ENCODE measurements at regions not wholly inside any gene's neighbourhood (a gene's known extent, or its start where the extent isn't known, plus 50 kb on each side); places are given as distances from the start of the nearest gene placed in this dataset.

- H3K9me3 Mint-ChIP-seq = no peaks in the 10 kb centered on the region
- DNase-seq (ENCODE audit: low spot score in 2 of 2) (no peak), ATAC-seq (no peak)
These were observed 94.6 kb upstream of the UBE2E2 start for GRCh38 chr3:23108451-23109057.

DNA sequence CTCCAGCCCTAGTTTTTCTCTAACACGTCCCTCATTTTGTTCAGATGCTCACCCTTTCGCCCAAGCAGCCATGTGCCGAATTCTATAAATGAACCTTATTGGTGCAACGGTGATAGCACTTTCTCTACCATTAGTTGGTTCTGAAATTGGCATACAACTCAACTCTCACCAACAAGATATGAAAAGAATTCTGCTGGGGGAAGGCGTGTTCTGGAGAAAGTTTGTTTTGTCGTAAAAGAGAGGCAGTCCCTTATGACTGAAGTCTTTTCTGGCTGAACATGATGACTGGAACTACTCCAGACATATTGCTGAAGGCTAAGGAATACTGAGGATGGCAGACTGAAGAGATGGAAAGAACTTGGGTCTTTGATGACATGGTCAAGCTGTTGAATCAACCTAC lies 91.8 kb upstream of the UBE2E2 start:
- DNase-seq (ENCODE audit: low spot score in 2 of 2) (no peak), ATAC-seq (no peak)
- Mint-ChIP-seq H3K36me3 (no peaks in the 10 kb centered on the region), H3K27ac (no peak overlapping the region), H3K9me3 (no peaks in the 10 kb centered on the region)

More at GRCh38 chr3:23108451-23109057, 94.6 kb upstream of the UBE2E2 start:
- Mint-ChIP-seq H3K27ac (no peak overlapping the region), H3K36me3 (no peaks in the 10 kb centered on the region)

DNA sequence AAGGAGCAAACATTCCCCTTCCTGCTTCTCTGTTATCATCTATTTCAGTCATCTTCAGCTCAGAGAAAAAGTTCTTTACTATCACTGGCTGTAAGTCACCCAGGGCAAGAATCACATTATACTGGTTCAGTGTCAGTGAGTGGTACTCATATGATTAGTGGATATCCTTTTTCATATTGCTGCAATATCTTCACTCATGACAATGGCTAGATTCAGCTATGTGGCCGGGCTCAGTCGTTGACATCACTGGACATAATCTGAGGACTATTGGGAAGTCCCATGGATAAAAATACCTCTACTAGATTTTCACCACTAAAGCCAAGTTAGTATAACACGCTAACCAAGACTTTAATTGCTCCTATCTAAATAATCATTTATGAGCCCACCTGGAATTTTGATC lies 91.3 kb upstream of the UBE2E2 start:
- no peak overlapping the region for H3K27ac Mint-ChIP-seq
- no peaks in the 10 kb centered on the region for H3K9me3 Mint-ChIP-seq
- DNase-seq (ENCODE audit: low spot score in 2 of 2) = no peak
- H3K36me3 Mint-ChIP-seq = no peaks in the 10 kb centered on the region
- no peak for ATAC-seq

DNA sequence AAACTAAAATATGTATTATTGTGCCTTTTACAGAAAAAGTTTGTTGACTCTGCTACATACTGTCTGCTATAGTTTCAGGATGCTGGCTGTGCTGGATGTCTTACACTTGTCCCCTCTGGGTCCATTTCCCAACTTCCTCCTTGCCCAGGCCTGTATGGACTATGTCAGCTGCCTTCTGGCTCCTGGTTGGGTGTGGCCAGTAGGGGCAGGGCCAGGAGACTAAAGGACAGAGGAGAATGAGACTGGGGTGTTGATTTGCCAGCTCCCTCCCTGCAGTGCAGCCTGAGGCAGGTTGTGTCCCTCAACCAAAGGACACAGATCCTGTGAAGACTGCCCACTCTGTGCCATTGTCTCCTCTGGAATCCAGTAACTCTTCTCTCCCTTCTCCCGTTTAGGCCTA lies 90.6 kb upstream of the UBE2E2 start:
- H3K27ac Mint-ChIP-seq = no peak overlapping the region
- no peaks in the 10 kb centered on the region for H3K9me3 Mint-ChIP-seq
- ATAC-seq (no peak), DNase-seq (ENCODE audit: low spot score in 2 of 2) (no peak)
- no peaks in the 10 kb centered on the region for H3K36me3 Mint-ChIP-seq

DNA sequence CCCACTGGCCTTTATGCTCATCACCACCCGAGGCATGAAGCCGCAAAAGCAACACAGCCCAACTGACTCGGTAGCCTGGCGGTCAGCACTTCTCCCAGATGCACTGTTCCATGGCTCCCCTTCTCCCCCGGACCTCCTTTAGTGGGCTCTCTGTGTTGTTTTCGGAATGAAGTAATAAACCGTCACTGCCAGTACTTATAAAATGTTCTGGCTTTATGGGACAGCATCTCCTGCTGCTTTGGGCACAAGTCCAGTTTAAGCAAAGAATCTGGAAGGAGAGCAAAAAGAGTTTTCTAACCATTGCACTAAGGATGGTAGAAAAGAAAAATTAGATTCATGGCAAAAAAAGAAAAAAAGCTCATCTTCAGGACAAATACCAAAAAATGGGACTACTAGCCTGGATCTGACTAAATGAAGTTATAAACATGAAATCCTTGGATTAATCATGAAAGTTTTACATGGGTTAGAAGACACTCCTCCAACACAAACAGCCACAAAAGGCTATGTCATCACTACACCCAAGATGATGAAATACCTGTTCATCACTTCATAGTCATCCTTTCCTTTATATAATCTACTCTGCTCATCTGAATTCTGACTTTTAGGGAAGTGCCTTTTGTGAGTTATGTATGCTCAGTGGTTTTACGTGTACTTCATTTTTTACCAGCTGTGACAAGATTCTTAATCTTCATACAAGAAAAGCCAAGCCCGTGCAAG lies 89.5 kb upstream of the UBE2E2 start:
- Mint-ChIP-seq H3K27ac (no peak overlapping the region), H3K9me3 (no peaks in the 10 kb centered on the region), H3K36me3 (no peaks in the 10 kb centered on the region)
- ATAC-seq (peak in 1 of 2 donors; percentile 54), DNase-seq (ENCODE audit: low spot score in 2 of 2) (no peak)

DNA sequence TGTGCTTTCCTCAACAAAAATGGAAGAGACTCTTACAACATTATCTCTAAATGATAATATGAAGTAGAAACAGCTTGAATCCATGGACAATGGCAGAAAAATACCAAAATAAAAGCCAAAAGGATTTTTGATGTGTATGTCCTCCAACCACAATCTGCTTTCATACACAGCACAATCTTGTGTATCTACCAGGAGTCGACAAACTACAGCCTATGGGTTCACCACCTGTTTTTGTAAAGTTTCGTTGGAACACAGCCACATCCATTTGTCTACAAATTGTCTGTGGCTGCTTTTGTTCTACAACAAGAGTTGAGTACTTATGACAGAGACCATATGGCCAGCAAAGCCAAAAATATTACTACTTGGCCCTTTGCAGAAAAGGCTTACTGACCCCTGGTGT lies 88.7 kb upstream of the UBE2E2 start:
- H3K27ac Mint-ChIP-seq = no peak overlapping the region
- no peaks in the 10 kb centered on the region for H3K36me3 Mint-ChIP-seq
- DNase-seq (ENCODE audit: low spot score in 2 of 2) = no peak
- no peak for ATAC-seq
- H3K9me3 Mint-ChIP-seq = no peaks in the 10 kb centered on the region

GRCh38 chr3:23115171-23115877 lies 87.8 kb upstream of the UBE2E2 start:
- no peaks in the 10 kb centered on the region for H3K9me3 Mint-ChIP-seq
- no peak for ATAC-seq

GRCh38 chr3:23116081-23116837 lies 86.9 kb upstream of the UBE2E2 start:
- H3K9me3 Mint-ChIP-seq = no peaks in the 10 kb centered on the region
- H3K27ac Mint-ChIP-seq = no peak overlapping the region
- DNase-seq (ENCODE audit: low spot score in 2 of 2) (no peak), ATAC-seq (no peak)
- H3K36me3 Mint-ChIP-seq = no peaks in the 10 kb centered on the region

More at GRCh38 chr3:23115171-23115877, 87.8 kb upstream of the UBE2E2 start:
- no peak for DNase-seq (ENCODE audit: low spot score in 2 of 2)
- no peaks in the 10 kb centered on the region for H3K36me3 Mint-ChIP-seq
- H3K27ac Mint-ChIP-seq = no peak overlapping the region

DNA sequence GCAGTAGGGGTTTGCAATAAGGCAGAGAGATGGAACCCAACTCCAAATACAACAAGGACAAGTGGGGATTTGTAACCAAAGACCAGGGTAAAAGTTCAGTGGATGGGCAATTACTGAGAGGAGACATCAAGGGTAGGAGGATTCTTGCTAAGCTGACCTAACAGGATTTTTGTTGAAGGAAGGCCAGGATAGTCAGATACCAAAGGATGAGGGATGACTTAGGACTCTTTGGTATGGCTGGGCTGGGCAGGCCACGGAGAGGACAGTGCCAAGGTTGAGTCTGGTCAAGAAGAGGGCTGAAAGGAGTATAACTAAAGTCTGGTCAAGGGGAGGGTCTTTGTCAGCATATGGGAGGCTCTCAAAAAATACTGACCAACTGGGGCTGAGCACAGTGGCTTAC lies 85.3 kb upstream of the UBE2E2 start:
- ATAC-seq = no peak
- no peak overlapping the region for H3K27ac Mint-ChIP-seq
- DNase-seq (ENCODE audit: low spot score in 2 of 2) = no peak
- no peaks in the 10 kb centered on the region for H3K36me3 Mint-ChIP-seq
- no peaks in the 10 kb centered on the region for H3K9me3 Mint-ChIP-seq

DNA sequence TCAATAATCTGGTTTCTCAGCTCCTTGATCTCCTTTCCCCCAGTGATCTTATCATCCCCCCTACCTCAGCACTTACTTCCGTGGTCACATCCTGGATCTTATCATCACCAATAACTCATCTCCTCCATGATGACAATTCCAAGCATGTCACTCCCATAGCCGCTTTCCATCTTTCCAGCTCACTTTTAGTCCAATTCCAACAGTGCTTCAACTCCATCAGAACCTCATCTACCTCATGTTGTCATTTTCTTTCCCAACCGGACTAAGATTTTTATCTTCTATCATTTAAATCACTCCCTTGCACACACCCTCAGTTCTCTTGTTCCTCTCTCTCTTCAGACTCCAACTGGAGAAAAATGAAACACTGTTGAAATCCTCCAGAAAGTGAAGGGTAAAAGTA lies 75.9 kb upstream of the UBE2E2 start:
- H3K36me3 Mint-ChIP-seq = no peaks in the 10 kb centered on the region
- DNase-seq (ENCODE audit: low spot score in 2 of 2) (no peak), ATAC-seq (no peak)
- no peak overlapping the region for H3K27ac Mint-ChIP-seq
- no peaks in the 10 kb centered on the region for H3K9me3 Mint-ChIP-seq

DNA sequence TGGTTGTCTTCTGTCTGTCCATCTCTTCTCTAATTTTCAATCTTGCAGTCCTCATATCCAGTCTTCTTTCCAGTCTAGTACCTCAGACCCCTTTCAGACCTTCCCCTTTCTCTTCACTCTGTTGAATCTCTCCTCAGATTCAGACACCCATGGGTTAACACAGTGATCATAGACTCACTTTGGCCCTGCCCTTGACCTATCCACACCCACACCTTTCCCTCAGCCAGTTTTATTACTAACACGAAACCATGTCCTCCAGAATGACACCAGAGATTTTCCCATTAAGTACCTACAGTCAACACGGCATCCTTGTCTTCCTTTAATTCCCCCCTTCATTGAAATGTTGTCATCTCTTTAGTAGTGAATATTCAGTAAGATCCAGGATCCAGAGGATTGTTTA lies 74.5 kb upstream of the UBE2E2 start:
- Mint-ChIP-seq H3K9me3 (no peaks in the 10 kb centered on the region), H3K36me3 (no peaks in the 10 kb centered on the region)
- ATAC-seq = no peak

DNA sequence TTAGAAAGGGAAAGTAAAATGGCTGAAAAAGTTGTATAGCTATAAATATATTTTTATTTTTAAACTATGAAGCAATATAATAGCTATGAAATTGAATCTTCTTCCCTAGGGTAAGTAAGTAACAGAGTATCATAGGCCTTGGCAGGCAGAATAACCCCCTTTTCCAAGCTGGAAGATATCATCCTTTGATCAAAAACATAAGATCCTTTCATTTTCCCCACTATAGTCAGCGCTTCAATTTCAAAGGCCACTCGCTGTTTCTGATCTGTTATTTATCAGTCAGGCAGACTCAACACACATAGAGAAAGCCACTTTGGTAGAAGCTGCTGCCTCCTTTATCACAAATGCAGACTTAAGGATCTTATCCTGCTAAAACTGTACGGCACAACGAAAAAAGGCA lies 74.0 kb upstream of the UBE2E2 start:
- no peak for ATAC-seq
- Mint-ChIP-seq H3K9me3 (no peaks in the 10 kb centered on the region), H3K27ac (no peak overlapping the region), H3K36me3 (no peaks in the 10 kb centered on the region)
- DNase-seq (ENCODE audit: low spot score in 2 of 2) = no peak

More for the DNA sequence above, 74.5 kb upstream of the UBE2E2 start:
- DNase-seq (ENCODE audit: low spot score in 2 of 2) = no peak
- no peak overlapping the region for H3K27ac Mint-ChIP-seq

- H3K9me3 Mint-ChIP-seq = no peaks in the 10 kb centered on the region
- DNase-seq (ENCODE audit: low spot score in 2 of 2) (no peak), ATAC-seq (no peak)
- H3K36me3 Mint-ChIP-seq = no peaks in the 10 kb centered on the region
- H3K27ac Mint-ChIP-seq = no peak overlapping the region
These were observed 73.3 kb upstream of the UBE2E2 start for GRCh38 chr3:23129817-23130216.

- DNase-seq (ENCODE audit: low spot score in 2 of 2) (no peak), ATAC-seq (no peak)
- Mint-ChIP-seq H3K36me3 (no peaks in the 10 kb centered on the region), H3K27ac (no peak overlapping the region), H3K9me3 (no peaks in the 10 kb centered on the region)
These were observed 72.7 kb upstream of the UBE2E2 start for GRCh38 chr3:23130406-23130805.

DNA sequence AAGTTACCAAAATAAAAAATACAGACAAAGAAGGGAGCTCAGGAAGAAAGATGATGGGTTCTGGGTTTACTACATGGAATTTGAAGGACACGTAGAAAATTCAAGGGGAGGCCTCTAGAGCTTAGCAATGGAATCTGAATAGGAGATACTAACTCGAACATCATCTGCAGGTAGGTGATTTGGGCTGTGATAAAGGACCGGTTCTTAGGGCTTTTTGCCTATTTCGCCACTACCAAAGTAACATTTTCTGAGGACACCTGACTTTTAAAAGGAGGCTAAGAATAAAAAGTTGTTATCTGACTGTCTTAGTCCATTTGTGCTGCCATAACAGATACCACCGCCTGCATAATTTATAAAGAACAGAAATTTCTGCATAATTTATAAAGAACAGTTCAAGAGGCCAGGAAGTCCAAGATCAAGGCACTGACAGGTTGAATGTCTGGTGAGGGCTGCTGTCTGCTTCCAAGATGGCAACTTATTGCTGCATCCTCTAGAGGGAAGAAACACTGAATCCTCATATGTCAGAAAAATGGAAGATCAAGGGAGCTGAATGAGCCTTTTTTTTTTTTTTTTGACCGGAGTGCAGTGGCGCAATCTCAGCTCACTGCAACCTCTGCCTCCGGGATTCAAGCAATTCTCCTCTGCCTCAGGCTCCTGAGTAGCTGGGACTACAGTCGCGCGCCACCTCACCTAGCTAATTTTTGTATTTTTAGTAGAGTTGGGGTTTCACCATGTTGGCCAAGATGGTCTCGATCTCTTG lies 67.9 kb upstream of the UBE2E2 start:
- Mint-ChIP-seq H3K27ac (no peak overlapping the region), H3K9me3 (peaks cover 0 to 8% of the 10 kb centered on the region in 2 donors), H3K36me3 (peaks cover 0 to 5% of the 10 kb centered on the region in 2 donors)
- no peak for DNase-seq (ENCODE audit: low spot score in 2 of 2)
- no peak for ATAC-seq

DNA sequence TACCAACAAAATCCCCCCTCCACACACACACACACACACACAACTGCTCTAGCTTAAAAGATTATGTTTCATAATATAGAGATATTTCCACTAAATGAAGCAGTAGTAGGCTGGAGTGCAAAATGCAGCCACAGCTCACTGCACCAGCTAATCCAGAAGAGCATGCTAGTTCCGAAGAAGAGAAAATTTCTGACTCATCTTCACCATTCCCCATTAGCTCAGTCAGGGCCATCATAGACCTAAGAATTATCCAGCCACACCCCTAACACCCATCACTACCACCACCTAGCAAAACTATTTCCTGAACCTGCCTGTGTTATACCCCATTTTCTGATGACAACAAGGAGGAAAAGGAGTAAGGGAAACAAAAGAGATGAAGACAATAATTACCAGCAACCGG lies 67.1 kb upstream of the UBE2E2 start:
- DNase-seq (ENCODE audit: low spot score in 2 of 2) = no peak
- Mint-ChIP-seq H3K27ac (no peak overlapping the region), H3K9me3 (peaks cover 0 to 8% of the 10 kb centered on the region in 2 donors), H3K36me3 (peaks cover 0 to 5% of the 10 kb centered on the region in 2 donors)
- ATAC-seq = no peak

Data from activated naive CD4-positive, alpha-beta T cell treated with anti-CD3 and anti-CD28 coated beads, Interleukin-2, amount 50 U/mL, for 72 hours (primary cell).